ENCODE measurements at regions not wholly inside any gene's neighbourhood (a gene's known extent, or its start where the extent isn't known, plus 50 kb on each side); places are given as distances from the start of the nearest gene placed in this dataset.

DNA sequence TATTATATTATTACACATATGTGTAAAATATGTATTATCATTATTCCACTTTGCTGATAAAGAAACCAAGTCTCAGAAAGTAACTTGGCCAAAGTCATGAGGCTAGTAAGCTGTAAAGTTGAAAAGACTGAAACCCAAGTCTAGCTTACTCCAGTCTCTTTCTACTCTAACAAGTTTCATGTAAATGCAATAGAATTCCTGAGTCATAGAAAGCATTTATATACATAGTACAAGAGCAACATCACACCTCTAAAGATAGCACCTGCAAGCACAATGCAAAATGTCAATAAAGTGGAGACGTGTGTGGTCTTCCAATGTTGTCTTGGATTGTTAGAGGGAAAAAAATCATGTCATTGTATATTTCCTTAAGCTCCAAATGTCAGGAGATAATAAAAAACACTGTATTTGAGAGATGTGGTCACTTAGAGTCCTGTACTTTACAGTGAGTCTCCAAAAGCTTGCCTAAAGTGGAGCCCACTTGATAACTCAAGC lies 430.3 kb upstream of the NRP1 start:
- in situ Hi-C loops (cut with MboI; ENCODE audit: low pct_unique_long_range_greater_than_20kb, low sequenced_read_pairs, unreplicated experiment): no loop called here
- no peak for DNase-seq (ENCODE audit: low spot score)
- TF ChIP-seq, protein P1, sequence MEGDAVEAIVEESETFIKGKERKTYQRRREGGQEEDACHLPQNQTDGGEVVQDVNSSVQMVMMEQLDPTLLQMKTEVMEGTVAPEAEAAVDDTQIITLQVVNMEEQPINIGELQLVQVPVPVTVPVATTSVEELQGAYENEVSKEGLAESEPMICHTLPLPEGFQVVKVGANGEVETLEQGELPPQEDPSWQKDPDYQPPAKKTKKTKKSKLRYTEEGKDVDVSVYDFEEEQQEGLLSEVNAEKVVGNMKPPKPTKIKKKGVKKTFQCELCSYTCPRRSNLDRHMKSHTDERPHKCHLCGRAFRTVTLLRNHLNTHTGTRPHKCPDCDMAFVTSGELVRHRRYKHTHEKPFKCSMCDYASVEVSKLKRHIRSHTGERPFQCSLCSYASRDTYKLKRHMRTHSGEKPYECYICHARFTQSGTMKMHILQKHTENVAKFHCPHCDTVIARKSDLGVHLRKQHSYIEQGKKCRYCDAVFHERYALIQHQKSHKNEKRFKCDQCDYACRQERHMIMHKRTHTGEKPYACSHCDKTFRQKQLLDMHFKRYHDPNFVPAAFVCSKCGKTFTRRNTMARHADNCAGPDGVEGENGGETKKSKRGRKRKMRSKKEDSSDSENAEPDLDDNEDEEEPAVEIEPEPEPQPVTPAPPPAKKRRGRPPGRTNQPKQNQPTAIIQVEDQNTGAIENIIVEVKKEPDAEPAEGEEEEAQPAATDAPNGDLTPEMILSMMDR (IDR thresholded peaks at IDR 0.05; ENCODE audit: extremely low read depth, insufficient read depth, missing control alignments): no peak

- in situ Hi-C loops (cut with MboI; ENCODE audit: low pct_unique_long_range_greater_than_20kb, low sequenced_read_pairs, unreplicated experiment): no loop called here
- no peak for DNase-seq (ENCODE audit: low spot score)
- TF ChIP-seq, protein P1 (IDR thresholded peaks at IDR 0.05; ENCODE audit: extremely low read depth, insufficient read depth, missing control alignments): no peak
Measured at GRCh38 chr10:33760056-33760943, 425.8 kb upstream of the NRP1 start.

GRCh38 chr10:33759191-33759590 lies 424.7 kb upstream of the NRP1 start:
- no peak for DNase-seq (ENCODE audit: low spot score)
- in situ Hi-C loops (cut with MboI; ENCODE audit: low pct_unique_long_range_greater_than_20kb, low sequenced_read_pairs, unreplicated experiment): no loop called here
- TF ChIP-seq, protein P1 (IDR thresholded peaks at IDR 0.05; ENCODE audit: extremely low read depth, insufficient read depth, missing control alignments): no peak

GRCh38 chr10:33758299-33758698 lies 423.8 kb upstream of the NRP1 start:
- TF ChIP-seq, protein P1 (IDR thresholded peaks at IDR 0.05; ENCODE audit: extremely low read depth, insufficient read depth, missing control alignments): no peak
- in situ Hi-C loops (cut with MboI; ENCODE audit: low pct_unique_long_range_greater_than_20kb, low sequenced_read_pairs, unreplicated experiment): no loop called here
- no peak for DNase-seq (ENCODE audit: low spot score)

GRCh38 chr10:33754052-33754451 lies 419.6 kb upstream of the NRP1 start:
- in situ Hi-C loops (cut with MboI; ENCODE audit: low pct_unique_long_range_greater_than_20kb, low sequenced_read_pairs, unreplicated experiment): no loop called here
- DNase-seq (ENCODE audit: low spot score): no peak
- TF ChIP-seq, protein P1 (IDR thresholded peaks at IDR 0.05; ENCODE audit: extremely low read depth, insufficient read depth, missing control alignments): no peak

- no peak for DNase-seq (ENCODE audit: low spot score)
- in situ Hi-C loops (cut with MboI; ENCODE audit: low pct_unique_long_range_greater_than_20kb, low sequenced_read_pairs, unreplicated experiment): no loop called here
- TF ChIP-seq, protein P1 (IDR thresholded peaks at IDR 0.05; ENCODE audit: extremely low read depth, insufficient read depth, missing control alignments): no peak
Measured at GRCh38 chr10:33753389-33753788, 418.9 kb upstream of the NRP1 start.
